Hepatocyte (in vitro differentiated cells): ENCODE measurements at regions not wholly inside any gene's neighbourhood (a gene's known extent, or its start where the extent isn't known, plus 50 kb on each side); places are given as distances from the start of the nearest gene placed in this dataset.

Experiments used
- EZH2 ChIP-seq: fragments of 200-600 bp; sonication (generic); IDR thresholded peaks from 2 replicates; pipeline ENCODE4 v1.6.1; 2016; ENCODE audit warnings: antibody characterized with exemption, mild to moderate bottlenecking, borderline replicate concordance
- TF ChIP-seq, protein P1 (sequence below): fragments of 200-600 bp; sonication (generic); IDR thresholded peaks from 2 replicates; pipeline ENCODE4 v1.5.1; 2016; ENCODE audit warnings: antibody characterized with exemption, mild to moderate bottlenecking; ENCODE audit not compliant: poor library complexity

DNA sequence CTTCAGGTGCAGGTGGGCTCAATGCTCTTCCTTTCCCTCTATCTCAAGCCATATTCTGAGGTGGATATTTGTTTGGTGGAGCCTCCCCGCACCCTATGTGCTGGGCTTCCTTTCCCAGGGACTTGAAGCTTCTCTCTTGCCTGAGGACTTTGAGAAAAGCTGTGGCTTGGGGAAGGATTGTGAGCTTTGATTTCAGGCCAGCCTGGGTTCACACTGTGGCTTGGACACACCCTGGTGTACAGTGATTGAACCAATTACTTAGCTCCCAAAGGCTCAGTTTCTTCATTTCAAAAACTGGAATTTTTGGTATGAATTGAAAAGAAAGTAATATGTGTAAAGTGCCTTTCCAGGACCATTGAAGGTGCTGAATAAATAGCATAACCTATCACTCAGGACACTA is 224.5 kb upstream of the GLI3 start:
- TF ChIP-seq, protein P1, sequence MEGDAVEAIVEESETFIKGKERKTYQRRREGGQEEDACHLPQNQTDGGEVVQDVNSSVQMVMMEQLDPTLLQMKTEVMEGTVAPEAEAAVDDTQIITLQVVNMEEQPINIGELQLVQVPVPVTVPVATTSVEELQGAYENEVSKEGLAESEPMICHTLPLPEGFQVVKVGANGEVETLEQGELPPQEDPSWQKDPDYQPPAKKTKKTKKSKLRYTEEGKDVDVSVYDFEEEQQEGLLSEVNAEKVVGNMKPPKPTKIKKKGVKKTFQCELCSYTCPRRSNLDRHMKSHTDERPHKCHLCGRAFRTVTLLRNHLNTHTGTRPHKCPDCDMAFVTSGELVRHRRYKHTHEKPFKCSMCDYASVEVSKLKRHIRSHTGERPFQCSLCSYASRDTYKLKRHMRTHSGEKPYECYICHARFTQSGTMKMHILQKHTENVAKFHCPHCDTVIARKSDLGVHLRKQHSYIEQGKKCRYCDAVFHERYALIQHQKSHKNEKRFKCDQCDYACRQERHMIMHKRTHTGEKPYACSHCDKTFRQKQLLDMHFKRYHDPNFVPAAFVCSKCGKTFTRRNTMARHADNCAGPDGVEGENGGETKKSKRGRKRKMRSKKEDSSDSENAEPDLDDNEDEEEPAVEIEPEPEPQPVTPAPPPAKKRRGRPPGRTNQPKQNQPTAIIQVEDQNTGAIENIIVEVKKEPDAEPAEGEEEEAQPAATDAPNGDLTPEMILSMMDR: no peak
- TF ChIP-seq EZH2: no peak
